ENCODE measurements at regions not wholly inside any gene's neighbourhood (a gene's known extent, or its start where the extent isn't known, plus 50 kb on each side); places are given as distances from the start of the nearest gene placed in this dataset.

DNA sequence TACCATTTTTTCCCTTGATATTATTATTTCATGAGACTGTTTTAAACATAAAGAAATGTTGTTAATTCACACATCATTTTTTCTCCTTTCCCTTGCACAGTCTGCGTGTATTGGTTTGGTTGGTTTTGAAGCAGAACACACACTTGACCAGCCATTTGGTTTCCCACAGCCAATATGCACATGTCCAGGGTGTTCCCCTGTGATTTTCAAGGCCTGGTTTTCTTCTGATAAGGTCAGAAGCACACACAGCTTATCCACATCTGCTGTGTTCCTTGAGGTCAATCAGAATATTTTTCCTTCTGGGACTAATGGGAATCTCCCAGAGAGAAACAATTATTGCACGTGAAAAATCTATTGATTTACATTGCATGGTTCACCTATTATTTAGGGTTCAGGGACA lies 103.2 kb upstream of the EFEMP1 start:
- Mint-ChIP-seq H3K27me3 (ENCODE audit: unreplicated experiment) (peaks cover 3% of the 10 kb centered on the region), H3K4me1 (ENCODE audit: low read depth, unreplicated experiment) (peaks cover 53% of the 10 kb centered on the region), H3K9me3 (ENCODE audit: unreplicated experiment) (peaks cover 1% of the 10 kb centered on the region), H3K36me3 (ENCODE audit: unreplicated experiment) (no peaks in the 10 kb centered on the region), H3K27ac (ENCODE audit: unreplicated experiment) (peak overlapping the region; percentile 93), H3K4me3 (ENCODE audit: unreplicated experiment) (peak overlapping the region; percentile 35)
- TF ChIP-seq, protein P1, sequence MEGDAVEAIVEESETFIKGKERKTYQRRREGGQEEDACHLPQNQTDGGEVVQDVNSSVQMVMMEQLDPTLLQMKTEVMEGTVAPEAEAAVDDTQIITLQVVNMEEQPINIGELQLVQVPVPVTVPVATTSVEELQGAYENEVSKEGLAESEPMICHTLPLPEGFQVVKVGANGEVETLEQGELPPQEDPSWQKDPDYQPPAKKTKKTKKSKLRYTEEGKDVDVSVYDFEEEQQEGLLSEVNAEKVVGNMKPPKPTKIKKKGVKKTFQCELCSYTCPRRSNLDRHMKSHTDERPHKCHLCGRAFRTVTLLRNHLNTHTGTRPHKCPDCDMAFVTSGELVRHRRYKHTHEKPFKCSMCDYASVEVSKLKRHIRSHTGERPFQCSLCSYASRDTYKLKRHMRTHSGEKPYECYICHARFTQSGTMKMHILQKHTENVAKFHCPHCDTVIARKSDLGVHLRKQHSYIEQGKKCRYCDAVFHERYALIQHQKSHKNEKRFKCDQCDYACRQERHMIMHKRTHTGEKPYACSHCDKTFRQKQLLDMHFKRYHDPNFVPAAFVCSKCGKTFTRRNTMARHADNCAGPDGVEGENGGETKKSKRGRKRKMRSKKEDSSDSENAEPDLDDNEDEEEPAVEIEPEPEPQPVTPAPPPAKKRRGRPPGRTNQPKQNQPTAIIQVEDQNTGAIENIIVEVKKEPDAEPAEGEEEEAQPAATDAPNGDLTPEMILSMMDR (IDR thresholded peaks at IDR 0.05; ENCODE audit: partially characterized antibody, unreplicated experiment) = no peak
- no peak for DNase-seq

DNA sequence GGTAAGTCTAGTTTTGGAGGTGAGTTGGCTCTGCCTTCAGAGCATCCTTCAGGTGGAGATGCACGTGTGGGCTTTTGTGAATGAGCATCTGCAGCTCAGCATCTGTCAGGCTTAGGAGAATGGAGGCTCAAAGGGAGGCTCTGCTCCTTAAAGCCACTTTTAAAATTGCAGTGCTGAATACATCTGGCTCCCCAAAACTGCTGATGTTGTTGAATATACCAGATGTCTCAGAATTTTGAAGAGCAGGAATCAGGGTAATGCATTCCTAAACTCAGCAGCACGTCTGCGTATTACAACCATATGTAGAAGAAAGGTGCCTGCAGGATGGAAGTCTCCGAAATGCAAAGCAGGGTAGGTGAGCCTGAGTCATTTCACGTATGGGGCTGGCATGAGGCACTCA lies 106.5 kb upstream of the EFEMP1 start:
- peaks cover 1% of the 10 kb centered on the region for H3K9me3 Mint-ChIP-seq (ENCODE audit: unreplicated experiment)
- no peak overlapping the region for H3K27ac Mint-ChIP-seq (ENCODE audit: unreplicated experiment)

DNA sequence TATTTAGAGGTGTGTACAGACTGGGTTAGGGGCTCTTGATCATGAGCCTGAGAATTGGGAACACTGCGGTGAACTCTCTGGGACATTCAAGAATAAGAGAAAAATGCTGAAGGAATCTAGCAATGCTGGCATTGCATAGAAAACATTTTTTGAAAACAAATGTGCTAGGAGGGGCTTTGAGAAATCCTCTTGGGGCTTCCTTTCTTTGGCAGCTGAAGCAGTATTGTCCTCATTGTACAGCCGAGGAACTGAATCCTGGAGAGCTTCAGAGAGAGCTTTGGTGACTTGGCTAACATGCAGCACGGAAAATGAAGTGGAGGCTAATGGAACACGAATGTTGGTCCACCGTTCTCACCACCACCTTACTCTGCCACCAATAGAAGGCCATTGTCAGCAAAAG lies 107.3 kb upstream of the EFEMP1 start:
- Mint-ChIP-seq H3K27me3 (ENCODE audit: unreplicated experiment) (peaks cover 1% of the 10 kb centered on the region), H3K9me3 (ENCODE audit: unreplicated experiment) (peaks cover 1% of the 10 kb centered on the region), H3K4me1 (ENCODE audit: low read depth, unreplicated experiment) (peaks cover 36% of the 10 kb centered on the region), H3K4me3 (ENCODE audit: unreplicated experiment) (no peak overlapping the region), H3K36me3 (ENCODE audit: unreplicated experiment) (no peaks in the 10 kb centered on the region), H3K27ac (ENCODE audit: unreplicated experiment) (no peak overlapping the region)
- TF ChIP-seq, protein P1 (IDR thresholded peaks at IDR 0.05; ENCODE audit: partially characterized antibody, unreplicated experiment) = no peak
- DNase-seq = no peak

More for the DNA sequence above, 106.5 kb upstream of the EFEMP1 start:
- TF ChIP-seq, protein P1 (IDR thresholded peaks at IDR 0.05; ENCODE audit: partially characterized antibody, unreplicated experiment) = no peak
- Mint-ChIP-seq H3K4me3 (ENCODE audit: unreplicated experiment) (no peak overlapping the region), H3K4me1 (ENCODE audit: low read depth, unreplicated experiment) (peaks cover 41% of the 10 kb centered on the region), H3K36me3 (ENCODE audit: unreplicated experiment) (no peaks in the 10 kb centered on the region), H3K27me3 (ENCODE audit: unreplicated experiment) (peaks cover 1% of the 10 kb centered on the region)
- DNase-seq = no peak

DNA sequence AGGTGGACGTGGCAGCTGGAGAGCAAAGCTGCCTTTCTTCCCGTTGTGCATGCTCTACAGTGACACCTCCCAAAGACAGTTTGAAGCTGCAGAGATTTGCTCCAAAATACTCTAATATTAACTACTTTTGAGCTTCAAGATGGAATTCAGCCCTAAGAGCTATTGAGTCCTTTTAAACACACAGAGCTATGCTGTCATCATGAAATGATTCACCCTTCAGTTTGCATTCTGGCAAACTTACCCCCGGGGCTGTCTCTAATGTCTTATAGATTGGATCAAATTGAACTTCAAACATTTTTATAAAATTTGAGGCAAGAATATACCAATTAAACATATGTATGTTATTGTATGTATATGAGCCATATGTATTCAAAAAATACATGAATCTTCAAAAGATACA lies 110.7 kb upstream of the EFEMP1 start:
- Mint-ChIP-seq H3K4me1 (ENCODE audit: low read depth, unreplicated experiment) (peaks cover 20% of the 10 kb centered on the region), H3K36me3 (ENCODE audit: unreplicated experiment) (no peaks in the 10 kb centered on the region), H3K9me3 (ENCODE audit: unreplicated experiment) (no peaks in the 10 kb centered on the region), H3K27me3 (ENCODE audit: unreplicated experiment) (peaks cover 1% of the 10 kb centered on the region), H3K27ac (ENCODE audit: unreplicated experiment) (no peak overlapping the region), H3K4me3 (ENCODE audit: unreplicated experiment) (no peak overlapping the region)
- DNase-seq = no peak
- TF ChIP-seq, protein P1 (IDR thresholded peaks at IDR 0.05; ENCODE audit: partially characterized antibody, unreplicated experiment) = no peak

DNA sequence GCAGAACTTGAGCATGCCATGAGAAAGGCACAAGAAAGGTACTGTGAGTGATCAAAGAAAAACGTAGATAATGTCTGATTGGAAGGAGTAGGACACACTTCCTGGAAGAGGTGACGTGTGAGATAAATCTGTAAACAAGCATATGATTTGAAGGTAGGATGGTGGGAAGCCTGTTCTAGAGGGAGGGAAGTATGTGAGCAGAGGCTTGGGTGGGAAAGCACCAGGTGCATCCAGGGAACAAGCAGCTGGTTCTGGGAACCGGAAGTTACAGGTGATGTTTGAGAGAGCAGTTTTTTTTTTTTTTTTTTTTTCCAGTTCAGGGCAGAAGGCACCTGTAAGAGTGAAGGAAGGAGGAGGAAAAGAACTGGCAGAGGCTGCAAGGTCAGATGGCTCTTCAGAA lies 116.6 kb upstream of the EFEMP1 start:
- Mint-ChIP-seq H3K4me1 (ENCODE audit: low read depth, unreplicated experiment) (peaks cover 10% of the 10 kb centered on the region), H3K27me3 (ENCODE audit: unreplicated experiment) (no peaks in the 10 kb centered on the region), H3K36me3 (ENCODE audit: unreplicated experiment) (no peaks in the 10 kb centered on the region), H3K9me3 (ENCODE audit: unreplicated experiment) (no peaks in the 10 kb centered on the region), H3K27ac (ENCODE audit: unreplicated experiment) (peak overlapping the region; percentile 1), H3K4me3 (ENCODE audit: unreplicated experiment) (no peak overlapping the region)
- TF ChIP-seq, protein P1 (IDR thresholded peaks at IDR 0.05; ENCODE audit: partially characterized antibody, unreplicated experiment) = no peak
- no peak for DNase-seq

Measured in glutamatergic neuron (in vitro differentiated cells).